Fibroblast of peridontal ligament (primary cell): ENCODE measurements at regions not wholly inside any gene's neighbourhood (a gene's known extent, or its start where the extent isn't known, plus 50 kb on each side); places are given as distances from the start of the nearest gene placed in this dataset.
"Not testable (repeated sequence)": the region's sequence is repeated elsewhere in the genome, so short reads cannot be mapped to it uniquely, and the experiment has no call there.

Experiments
- DNase-seq: peaks from one replicate; pipeline ENCODE4 v3.0.0-alpha.2; 2010; ENCODE audit errors: extremely low read depth

- DNase-seq: no peak
Observed at GRCh38 chr18:11511434-11512095, 97.8 kb upstream of the SLC35G4 start.

GRCh38 chr18:11506856-11507255 lies 102.5 kb upstream of the SLC35G4 start:
- DNase-seq: no peak

- no peak for DNase-seq
Observed at GRCh38 chr18:11505993-11506392, 103.4 kb upstream of the SLC35G4 start.

GRCh38 chr18:11504962-11505361 lies 104.4 kb upstream of the SLC35G4 start:
- no peak for DNase-seq

- DNase-seq: peak; percentile 90
Observed at GRCh38 chr18:11502368-11502767, 107.0 kb upstream of the SLC35G4 start.

GRCh38 chr18:11501352-11501751 lies 108.0 kb upstream of the SLC35G4 start:
- DNase-seq: no peak

GRCh38 chr18:11500153-11501122 lies 109.0 kb upstream of the SLC35G4 start:
- DNase-seq: peak; percentile 97

GRCh38 chr18:11498821-11499220 lies 110.6 kb upstream of the SLC35G4 start:
- DNase-seq: peak; percentile 61

- peak; percentile 90 for DNase-seq
Observed at GRCh38 chr18:11497585-11497984, 111.8 kb upstream of the SLC35G4 start.

- no peak for DNase-seq
Observed at GRCh38 chr18:11496526-11497172, 112.7 kb upstream of the SLC35G4 start.

GRCh38 chr18:11495441-11495840 lies 114.0 kb upstream of the SLC35G4 start:
- no peak for DNase-seq

- peak; percentile 55 for DNase-seq
Observed at GRCh38 chr18:11494107-11494506, 115.3 kb upstream of the SLC35G4 start.

- DNase-seq: no peak
Observed at GRCh38 chr18:11489266-11489899, 120.0 kb upstream of the SLC35G4 start.

- DNase-seq: peak; percentile 45
Observed at GRCh38 chr18:11488175-11488574, 121.2 kb upstream of the SLC35G4 start.

- DNase-seq: no peak
Observed at GRCh38 chr18:11487390-11487789, 122.0 kb upstream of the SLC35G4 start.

- no peak for DNase-seq
Observed at GRCh38 chr18:11482271-11482670, 127.1 kb upstream of the SLC35G4 start.

GRCh38 chr18:11480692-11481091 lies 128.7 kb upstream of the SLC35G4 start:
- DNase-seq: no peak

GRCh38 chr18:11479031-11479430 lies 130.4 kb upstream of the SLC35G4 start:
- DNase-seq: not testable (repeated sequence)

GRCh38 chr18:11470941-11471340 lies 138.5 kb upstream of the SLC35G4 start:
- DNase-seq: no peak

- no peak for DNase-seq
Observed at GRCh38 chr18:11468617-11469016, 140.8 kb upstream of the SLC35G4 start.

GRCh38 chr18:11468120-11468519 lies 141.3 kb upstream of the SLC35G4 start:
- no peak for DNase-seq

GRCh38 chr18:11467611-11468010 lies 141.8 kb upstream of the SLC35G4 start:
- DNase-seq: no peak
